GM23338 (cell line): ENCODE measurements at regions not wholly inside any gene's neighbourhood (a gene's known extent, or its start where the extent isn't known, plus 50 kb on each side); places are given as distances from the start of the nearest gene placed in this dataset.

Source experiments
- ATAC-seq: fragments of 200-7000 bp; cut with Tn5 transposase; 3 replicates; pipeline ENCODE4 v1.9.1; 2020
- DNase-seq: peaks from one replicate; pipeline ENCODE4 v3.0.0-alpha.2; 2015; ENCODE audit warnings: low spot score
- H2AFZ ChIP-seq: fragments of 200-600 bp; sonication (generic); 2 replicates; pipeline ENCODE4 v1.8.0; 2016; ENCODE audit warnings: antibody characterized with exemption, mild to moderate bottlenecking, moderate library complexity
- H3F3A ChIP-seq: fragments of 200-600 bp; sonication (generic); replicated peaks from 2 replicates; pipeline ENCODE4 v1.8.0; 2017; ENCODE audit warnings: antibody characterized with exemption, mixed run types, low read depth
- H3K27ac ChIP-seq: fragments of 200-600 bp; sonication (generic); 2 replicates; pipeline ENCODE4 v1.6.1; 2016; ENCODE audit warnings: low read depth
- H3K27me3 ChIP-seq: fragments of 200-600 bp; sonication (generic); 2 replicates; pipeline ENCODE4 v1.8.0; 2016; ENCODE audit warnings: mild to moderate bottlenecking, mixed run types, moderate library complexity; ENCODE audit not compliant: insufficient read depth
- H3K36me3 ChIP-seq: fragments of 200-600 bp; sonication (generic); 2 replicates; pipeline ENCODE4 v1.8.0; 2016; ENCODE audit warnings: mild to moderate bottlenecking; ENCODE audit not compliant: insufficient read depth
- H3K4me1 ChIP-seq: fragments of 200-600 bp; sonication (generic); 2 replicates; pipeline ENCODE4 v1.8.0; 2016; ENCODE audit warnings: mild to moderate bottlenecking, moderate library complexity; ENCODE audit not compliant: insufficient read depth
- H3K4me2 ChIP-seq: fragments of 200-600 bp; sonication (generic); 2 replicates; pipeline ENCODE4 v1.7.1; 2017; ENCODE audit warnings: mixed run types
- H3K4me3 ChIP-seq: fragments of 200-600 bp; sonication (generic); 2 replicates; pipeline ENCODE4 v1.6.1; 2016; ENCODE audit warnings: mixed run types
- H3K79me2 ChIP-seq: fragments of 200-600 bp; sonication (generic); replicated peaks from 2 replicates; pipeline ENCODE4 v1.8.0; 2017; ENCODE audit warnings: mild to moderate bottlenecking; ENCODE audit not compliant: insufficient read depth
- H3K9me2 ChIP-seq: fragments of 200-600 bp; sonication (generic); 2 replicates; pipeline ENCODE4 v1.8.0; 2017; ENCODE audit not compliant: insufficient read depth
- H4K20me1 ChIP-seq: fragments of 200-600 bp; sonication (generic); replicated peaks from 2 replicates; pipeline ENCODE4 v1.8.0; 2017; ENCODE audit warnings: mild to moderate bottlenecking; ENCODE audit not compliant: insufficient read depth
- H3K27ac Mint-ChIP-seq: 2 replicates; pipeline ENCODE4 v1.8.0; 2020; ENCODE audit warnings: inconsistent platforms, mild to moderate bottlenecking, moderate library complexity, mixed read lengths
- H3K27me3 Mint-ChIP-seq: 3 replicates; pipeline ENCODE4 v1.8.0; 2022; ENCODE audit warnings: low read depth, mild to moderate bottlenecking, moderate library complexity, mixed read lengths, inconsistent platforms; ENCODE audit not compliant: insufficient read depth, poor library complexity
- H3K36me3 Mint-ChIP-seq: 3 replicates; pipeline ENCODE4 v1.8.0; 2021; ENCODE audit warnings: low read depth, mild to moderate bottlenecking, inconsistent platforms, moderate library complexity, mixed read lengths
- H3K4me1 Mint-ChIP-seq: 3 replicates; pipeline ENCODE4 v1.8.0; 2020; ENCODE audit warnings: mild to moderate bottlenecking, inconsistent platforms, mixed read lengths
- H3K4me3 Mint-ChIP-seq: 3 replicates; pipeline ENCODE4 v1.8.0; 2021; ENCODE audit warnings: moderate library complexity, mild to moderate bottlenecking, inconsistent platforms, mixed read lengths
- H3K9me3 Mint-ChIP-seq: 3 replicates; pipeline ENCODE4 v1.8.0; 2020; ENCODE audit warnings: moderate library complexity, mild to moderate bottlenecking, inconsistent platforms, mixed read lengths
- CREB1 ChIP-seq: fragments of 250-450 bp; sonication (Bioruptor Pico); IDR thresholded peaks from 2 replicates; pipeline ENCODE4 v1.5.0; 2020; ENCODE audit warnings: low read depth, mild to moderate bottlenecking, moderate library complexity
- EZH2 ChIP-seq: fragments of 200-600 bp; sonication (generic); IDR thresholded peaks from one replicate; pipeline ENCODE4 v1.8.0; 2017; ENCODE audit warnings: antibody characterized with exemption, mild to moderate bottlenecking, low read depth; ENCODE audit not compliant: unreplicated experiment
- EZH2phosphoT487 ChIP-seq: fragments of 200-600 bp; sonication (generic); IDR thresholded peaks from one replicate; pipeline ENCODE4 v1.8.1; 2018; ENCODE audit warnings: antibody characterized with exemption; ENCODE audit not compliant: unreplicated experiment
- JUNB ChIP-seq: IDR thresholded peaks from one replicate; pipeline ENCODE4 v1.6.1; 2016; ENCODE audit warnings: antibody characterized with exemption; ENCODE audit not compliant: unreplicated experiment
- NANOG ChIP-seq: IDR thresholded peaks from 2 replicates; pipeline ENCODE4 v1.6.1; 2016; ENCODE audit warnings: antibody characterized with exemption, borderline replicate concordance
- POLR2AphosphoS5 ChIP-seq: IDR thresholded peaks from 2 replicates; pipeline ENCODE4 v1.6.1; 2016; ENCODE audit warnings: antibody characterized with exemption, low read depth
- REST ChIP-seq: IDR thresholded peaks from one replicate; pipeline ENCODE4 v1.6.1; 2018; ENCODE audit warnings: antibody characterized with exemption; ENCODE audit not compliant: unreplicated experiment
- STAT1 ChIP-seq: IDR thresholded peaks from one replicate; pipeline ENCODE4 v1.6.1; 2016; ENCODE audit warnings: antibody characterized with exemption; ENCODE audit not compliant: unreplicated experiment
- ZNF114 ChIP-seq: fragments of 250-450 bp; sonication (Bioruptor Pico); IDR thresholded peaks from 2 replicates; pipeline ENCODE4 v1.5.0; 2020; ENCODE audit warnings: mild to moderate bottlenecking, moderate library complexity
- ZNF331 ChIP-seq: fragments of 250-450 bp; sonication (Bioruptor Pico); IDR thresholded peaks from 2 replicates; pipeline ENCODE4 v1.5.0; 2020; ENCODE audit warnings: low read depth, mild to moderate bottlenecking, moderate library complexity
- ZNF462 ChIP-seq: fragments of 250-450 bp; sonication (Bioruptor Pico); IDR thresholded peaks from 2 replicates; pipeline ENCODE4 v1.5.0; 2020; ENCODE audit warnings: mild to moderate bottlenecking, moderate library complexity
- TF ChIP-seq, protein P1 (sequence below), 2 experiments: fragments of 200-600 bp in 1 of 2; sonication (generic) in 1 of 2; conservative IDR thresholded peaks; 2 replicates each; pipeline versions ENCODE4 v1.5.1 to v1.6.1; 2016 to 2017; ENCODE audit warnings: antibody characterized with exemption in 2 of 2, low read depth in 2 of 2, mild to moderate bottlenecking in 2 of 2, moderate library complexity in 1 of 2
- TF ChIP-seq, protein P2 (sequence below): IDR thresholded peaks from 2 replicates; pipeline ENCODE4 v1.6.1; 2016; ENCODE audit warnings: antibody characterized with exemption

DNA sequence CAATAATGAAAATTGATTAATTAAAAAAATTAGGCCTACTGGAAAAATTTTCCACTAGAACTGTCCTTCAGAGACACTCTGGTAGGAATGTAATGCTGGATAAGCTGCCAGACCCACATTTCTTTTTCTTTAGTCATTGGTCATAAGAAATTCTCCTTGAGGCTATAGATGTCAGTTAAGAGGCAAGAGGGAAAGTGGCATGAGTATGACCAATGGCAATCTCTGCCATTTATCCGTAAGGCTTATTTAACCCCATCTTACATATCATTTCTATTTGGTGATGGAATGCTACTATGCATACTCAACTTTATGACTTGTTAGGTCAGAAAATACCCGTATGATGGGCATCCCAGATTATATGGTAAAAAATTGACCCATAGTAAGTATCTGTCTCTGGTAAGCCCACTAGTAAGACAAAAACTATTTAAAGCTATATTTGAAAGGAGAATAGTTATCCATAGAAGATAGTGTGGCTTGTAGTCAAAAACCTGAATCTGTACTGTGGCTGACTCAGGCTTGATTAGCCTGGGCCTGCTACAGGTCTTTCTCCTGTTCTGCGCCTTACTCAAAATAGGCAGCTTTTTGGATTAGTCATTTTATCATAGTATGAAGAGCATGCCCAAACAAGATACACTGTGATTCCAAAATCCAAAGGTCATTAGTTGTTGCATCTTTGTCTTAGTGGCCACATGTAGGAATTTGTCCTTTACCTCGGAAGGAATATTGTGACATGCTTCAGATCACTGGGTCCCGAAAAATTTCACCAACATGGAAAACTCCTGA lies 314.7 kb downstream of the PYDC2 start:
- no peak overlapping the region for H3K27ac Mint-ChIP-seq
- H3K27me3 Mint-ChIP-seq = peaks cover 3% of the 10 kb centered on the region
- H3K4me3 Mint-ChIP-seq = no peak overlapping the region
- no peak for ATAC-seq
- H3K36me3 Mint-ChIP-seq = peaks cover 20% of the 10 kb centered on the region
- Histone ChIP-seq H3K79me2 (no peaks in the 10 kb centered on the region), H3F3A (no peaks in the 10 kb centered on the region), H3K27me3 (no peaks in the 10 kb centered on the region), H3K4me2 (no peak overlapping the region), H3K27ac (no peak overlapping the region), H4K20me1 (no peaks in the 10 kb centered on the region), H2AFZ (no peak overlapping the region), H3K4me3 (no peak overlapping the region), H3K9me2 (peaks cover 16% of the 10 kb centered on the region), H3K4me1 (no peaks in the 10 kb centered on the region), H3K36me3 (no peaks in the 10 kb centered on the region)
- H3K4me1 Mint-ChIP-seq = peaks cover under 1% of the 10 kb centered on the region; the same call in 2 of the 3 replicates
- no peak for DNase-seq
- TF ChIP-seq NANOG (no peak), EZH2 (no peak), REST (no peak), CREB1 (CRISPR knock-in tag) (no peak), ZNF462 (CRISPR knock-in tag) (no peak), STAT1 (no peak), JUNB (no peak), ZNF331 (CRISPR knock-in tag) (no peak), POLR2AphosphoS5 (no peak), EZH2phosphoT487 (no peak), ZNF114 (CRISPR knock-in tag) (no peak)
- TF ChIP-seq, protein P1, sequence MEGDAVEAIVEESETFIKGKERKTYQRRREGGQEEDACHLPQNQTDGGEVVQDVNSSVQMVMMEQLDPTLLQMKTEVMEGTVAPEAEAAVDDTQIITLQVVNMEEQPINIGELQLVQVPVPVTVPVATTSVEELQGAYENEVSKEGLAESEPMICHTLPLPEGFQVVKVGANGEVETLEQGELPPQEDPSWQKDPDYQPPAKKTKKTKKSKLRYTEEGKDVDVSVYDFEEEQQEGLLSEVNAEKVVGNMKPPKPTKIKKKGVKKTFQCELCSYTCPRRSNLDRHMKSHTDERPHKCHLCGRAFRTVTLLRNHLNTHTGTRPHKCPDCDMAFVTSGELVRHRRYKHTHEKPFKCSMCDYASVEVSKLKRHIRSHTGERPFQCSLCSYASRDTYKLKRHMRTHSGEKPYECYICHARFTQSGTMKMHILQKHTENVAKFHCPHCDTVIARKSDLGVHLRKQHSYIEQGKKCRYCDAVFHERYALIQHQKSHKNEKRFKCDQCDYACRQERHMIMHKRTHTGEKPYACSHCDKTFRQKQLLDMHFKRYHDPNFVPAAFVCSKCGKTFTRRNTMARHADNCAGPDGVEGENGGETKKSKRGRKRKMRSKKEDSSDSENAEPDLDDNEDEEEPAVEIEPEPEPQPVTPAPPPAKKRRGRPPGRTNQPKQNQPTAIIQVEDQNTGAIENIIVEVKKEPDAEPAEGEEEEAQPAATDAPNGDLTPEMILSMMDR (conservative IDR thresholded peaks at IDR 0.05; ENCODE audit: low read depth in 2 of 2) = no peak
- TF ChIP-seq, protein P2, sequence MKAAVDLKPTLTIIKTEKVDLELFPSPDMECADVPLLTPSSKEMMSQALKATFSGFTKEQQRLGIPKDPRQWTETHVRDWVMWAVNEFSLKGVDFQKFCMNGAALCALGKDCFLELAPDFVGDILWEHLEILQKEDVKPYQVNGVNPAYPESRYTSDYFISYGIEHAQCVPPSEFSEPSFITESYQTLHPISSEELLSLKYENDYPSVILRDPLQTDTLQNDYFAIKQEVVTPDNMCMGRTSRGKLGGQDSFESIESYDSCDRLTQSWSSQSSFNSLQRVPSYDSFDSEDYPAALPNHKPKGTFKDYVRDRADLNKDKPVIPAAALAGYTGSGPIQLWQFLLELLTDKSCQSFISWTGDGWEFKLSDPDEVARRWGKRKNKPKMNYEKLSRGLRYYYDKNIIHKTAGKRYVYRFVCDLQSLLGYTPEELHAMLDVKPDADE = no peak
- peaks cover 26% of the 10 kb centered on the region for H3K9me3 Mint-ChIP-seq
